ENCODE measurements at regions not wholly inside any gene's neighbourhood (a gene's known extent, or its start where the extent isn't known, plus 50 kb on each side); places are given as distances from the start of the nearest gene placed in this dataset.

DNA sequence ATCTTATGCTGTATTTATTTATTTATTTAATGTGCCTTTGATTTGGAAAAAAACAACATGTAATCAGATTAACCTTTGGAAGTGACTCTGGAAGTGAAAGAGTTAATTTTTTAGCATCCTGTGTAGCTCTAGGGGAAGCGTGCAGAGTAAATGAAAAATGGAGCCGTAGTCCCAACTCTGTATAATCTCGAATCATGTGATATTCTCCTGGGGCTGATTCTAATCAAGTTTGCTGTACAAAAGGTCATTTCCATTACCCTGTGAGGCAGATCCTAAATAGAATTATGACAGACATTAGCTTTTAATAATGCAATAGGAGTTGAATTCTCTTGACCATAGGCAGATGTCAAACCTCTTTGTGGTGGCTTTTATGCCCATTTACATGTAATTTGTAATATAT, 238.6 kb upstream of the CSNK1A1L start:
- TF ChIP-seq, protein P1, sequence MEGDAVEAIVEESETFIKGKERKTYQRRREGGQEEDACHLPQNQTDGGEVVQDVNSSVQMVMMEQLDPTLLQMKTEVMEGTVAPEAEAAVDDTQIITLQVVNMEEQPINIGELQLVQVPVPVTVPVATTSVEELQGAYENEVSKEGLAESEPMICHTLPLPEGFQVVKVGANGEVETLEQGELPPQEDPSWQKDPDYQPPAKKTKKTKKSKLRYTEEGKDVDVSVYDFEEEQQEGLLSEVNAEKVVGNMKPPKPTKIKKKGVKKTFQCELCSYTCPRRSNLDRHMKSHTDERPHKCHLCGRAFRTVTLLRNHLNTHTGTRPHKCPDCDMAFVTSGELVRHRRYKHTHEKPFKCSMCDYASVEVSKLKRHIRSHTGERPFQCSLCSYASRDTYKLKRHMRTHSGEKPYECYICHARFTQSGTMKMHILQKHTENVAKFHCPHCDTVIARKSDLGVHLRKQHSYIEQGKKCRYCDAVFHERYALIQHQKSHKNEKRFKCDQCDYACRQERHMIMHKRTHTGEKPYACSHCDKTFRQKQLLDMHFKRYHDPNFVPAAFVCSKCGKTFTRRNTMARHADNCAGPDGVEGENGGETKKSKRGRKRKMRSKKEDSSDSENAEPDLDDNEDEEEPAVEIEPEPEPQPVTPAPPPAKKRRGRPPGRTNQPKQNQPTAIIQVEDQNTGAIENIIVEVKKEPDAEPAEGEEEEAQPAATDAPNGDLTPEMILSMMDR (IDR thresholded peaks at IDR 0.05; ENCODE audit: low read depth, low read length) = no peak
- DNase-seq (ENCODE audit: extremely low read depth, low read depth) = no peak

DNA sequence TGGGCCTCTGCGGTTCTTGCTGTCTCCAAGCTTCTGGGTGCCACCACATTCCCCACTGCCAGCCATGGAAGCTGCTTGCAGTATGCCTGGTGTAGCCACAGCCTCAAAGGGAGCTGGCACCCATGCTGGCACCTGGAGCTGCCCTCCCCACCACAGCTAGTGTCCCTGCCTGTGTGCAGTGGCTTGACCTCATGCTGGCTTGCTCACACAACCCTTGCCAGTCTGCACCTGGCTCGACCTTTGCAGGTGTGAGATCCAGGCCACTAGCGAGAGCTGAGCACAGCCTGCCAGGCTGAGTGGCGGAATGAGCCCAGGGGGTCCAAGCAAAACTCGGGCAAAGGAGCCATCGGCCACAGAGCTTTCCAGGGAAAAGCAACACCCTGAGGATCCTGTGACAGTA, 236.7 kb upstream of the CSNK1A1L start:
- TF ChIP-seq, protein P1 (IDR thresholded peaks at IDR 0.05; ENCODE audit: low read depth, low read length) = no peak
- DNase-seq (ENCODE audit: extremely low read depth, low read depth) = no peak

DNA sequence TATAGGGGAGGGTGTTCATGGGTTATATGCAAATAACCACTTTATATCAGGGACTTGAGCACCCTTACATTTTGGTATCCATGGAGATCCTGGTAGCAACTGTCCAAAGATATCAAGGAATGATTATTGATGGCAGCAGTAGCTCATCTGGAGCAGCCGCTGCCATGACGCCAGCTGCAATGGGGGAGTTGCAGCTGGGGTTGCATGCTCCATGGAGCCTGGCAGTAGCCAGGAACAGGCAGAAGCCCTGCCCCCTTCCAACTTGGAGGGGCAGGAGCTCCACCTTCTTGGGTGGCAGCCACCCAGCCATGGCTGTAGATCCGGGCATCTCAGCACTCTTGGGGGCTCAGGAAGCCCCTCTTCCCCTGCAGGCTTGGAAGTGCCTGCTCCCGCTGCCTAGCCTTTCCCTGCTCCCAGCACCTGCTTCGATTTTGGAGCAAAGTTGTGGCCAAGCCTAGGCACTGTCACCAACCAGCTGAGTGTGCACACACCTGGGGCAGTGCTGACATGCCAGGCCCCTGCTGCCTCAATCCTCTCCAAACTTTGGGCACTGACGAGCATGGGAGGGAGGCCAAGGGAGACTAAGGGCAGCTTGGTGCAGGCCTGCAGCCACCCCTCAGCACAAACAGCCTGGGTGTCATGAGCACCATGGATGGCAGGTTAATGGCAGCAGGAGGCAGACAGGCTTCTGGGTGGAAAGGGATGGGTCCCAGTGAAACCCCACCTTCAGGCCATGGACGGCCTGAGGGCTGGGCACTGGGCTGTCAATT, 235.6 kb upstream of the CSNK1A1L start:
- DNase-seq (ENCODE audit: extremely low read depth, low read depth) = no peak
- TF ChIP-seq, protein P1 (IDR thresholded peaks at IDR 0.05; ENCODE audit: low read depth, low read length) = no peak

DNA sequence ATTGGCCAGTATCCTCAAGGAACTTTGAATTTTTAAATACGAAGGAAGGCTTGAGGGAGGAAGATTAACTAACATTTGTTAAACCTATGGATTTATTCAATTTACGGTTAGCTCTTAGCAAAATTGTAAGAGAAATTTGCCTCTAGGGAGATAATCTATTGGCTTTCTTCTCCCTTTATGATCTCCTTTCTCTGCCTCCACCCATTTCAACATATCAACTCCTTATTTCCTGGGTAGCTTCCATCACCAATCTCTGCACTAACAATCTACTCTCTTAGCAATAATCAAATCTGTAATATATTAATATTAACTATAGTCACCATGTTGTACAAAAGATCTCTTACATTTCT, 233.9 kb upstream of the CSNK1A1L start:
- TF ChIP-seq, protein P1 (IDR thresholded peaks at IDR 0.05; ENCODE audit: low read depth, low read length) = no peak
- DNase-seq (ENCODE audit: extremely low read depth, low read depth) = no peak

DNA sequence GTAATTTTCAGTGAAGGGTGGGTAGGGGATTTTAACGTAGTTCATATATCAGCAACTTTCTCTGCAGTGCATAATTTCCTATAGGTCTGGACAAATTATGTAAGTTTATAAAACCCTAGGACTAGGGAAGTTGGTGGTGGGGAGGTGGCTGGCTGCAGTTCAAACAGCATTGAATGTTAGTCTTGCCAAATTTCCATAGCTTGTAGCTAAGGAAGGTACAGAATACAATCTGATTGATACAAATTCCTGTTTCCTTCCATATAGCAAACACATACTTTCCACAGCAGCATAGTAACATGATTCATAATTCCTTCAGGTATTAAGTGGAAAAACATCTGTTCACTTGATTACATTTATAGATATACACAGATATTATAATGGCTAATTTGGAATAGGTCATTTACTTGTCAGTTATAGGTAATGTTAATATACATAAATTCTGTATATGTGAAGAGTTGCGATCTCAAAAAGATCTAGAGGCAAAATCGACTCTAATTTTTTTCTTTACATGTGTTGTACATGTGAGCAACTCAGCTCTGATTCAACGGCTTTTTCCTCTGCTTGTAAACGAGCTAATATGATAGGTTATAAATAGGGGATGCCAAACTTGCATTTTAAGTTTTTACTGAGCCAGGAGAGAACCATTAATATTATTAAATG, 233.4 kb upstream of the CSNK1A1L start:
- TF ChIP-seq, protein P1 (IDR thresholded peaks at IDR 0.05; ENCODE audit: low read depth, low read length) = no peak
- no peak for DNase-seq (ENCODE audit: extremely low read depth, low read depth)

DNA sequence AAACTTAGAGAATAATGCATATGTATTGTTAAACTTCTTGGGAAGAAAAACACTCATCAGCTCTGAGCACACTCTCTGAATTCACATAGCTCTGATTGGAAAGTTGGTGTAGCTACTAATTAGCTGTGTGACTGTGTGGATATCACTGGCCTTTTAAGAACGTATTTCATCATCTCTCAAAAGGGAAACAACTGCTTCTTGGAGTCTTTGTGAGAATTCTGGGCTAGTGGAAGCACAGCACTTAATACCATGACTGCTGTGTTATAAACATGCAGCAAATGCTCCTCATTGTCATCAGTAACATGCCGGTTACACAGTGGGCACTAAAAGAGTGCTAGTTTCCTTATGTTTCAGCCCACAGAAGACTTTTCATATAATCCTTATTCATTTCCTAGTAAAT, 220.9 kb upstream of the CSNK1A1L start:
- DNase-seq (ENCODE audit: extremely low read depth, low read depth) = no peak
- TF ChIP-seq, protein P1 (IDR thresholded peaks at IDR 0.05; ENCODE audit: low read depth, low read length) = no peak

DNA sequence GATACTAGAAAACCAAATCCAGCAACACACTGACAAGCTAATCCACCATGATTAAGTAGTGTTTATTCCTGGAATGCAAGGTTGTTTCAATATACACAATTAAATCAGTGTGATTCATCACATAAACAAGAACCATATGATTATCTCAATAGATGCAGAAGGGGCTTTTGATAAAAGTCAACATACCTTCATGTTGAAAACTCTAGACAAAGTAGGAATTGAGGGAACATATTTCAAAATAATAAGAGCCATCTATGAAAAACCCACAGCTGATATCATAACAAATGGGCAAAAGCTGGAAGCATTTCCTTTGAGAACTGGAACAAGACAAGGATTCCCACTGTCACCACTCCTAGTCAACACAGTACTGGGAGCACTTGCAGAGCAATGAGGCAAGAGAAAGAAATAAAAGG, 213.6 kb upstream of the CSNK1A1L start:
- TF ChIP-seq, protein P1 (IDR thresholded peaks at IDR 0.05; ENCODE audit: low read depth, low read length) = no peak
- DNase-seq (ENCODE audit: extremely low read depth, low read depth) = peak; percentile 57
